ENCODE measurements at regions not wholly inside any gene's neighbourhood (a gene's known extent, or its start where the extent isn't known, plus 50 kb on each side); places are given as distances from the start of the nearest gene placed in this dataset.

GRCh38 chr2:53424902-53425301 is 342.7 kb upstream of the CHAC2 start:
- TF ChIP-seq CTCF (IDR thresholded peaks at IDR 0.05; ENCODE audit: low read length), result no peak
- no peak for TF ChIP-seq EZH2 (optimal IDR thresholded peaks at IDR 0.05; ENCODE audit: low read depth, low read length)
